Retinal pigment epithelial cell (primary cell): ENCODE measurements at regions not wholly inside any gene's neighbourhood (a gene's known extent, or its start where the extent isn't known, plus 50 kb on each side); places are given as distances from the start of the nearest gene placed in this dataset.
"Not testable (repeated sequence)": the region's sequence is repeated elsewhere in the genome, so short reads cannot be mapped to it uniquely, and the experiment has no call there.

Source experiments
- DNase-seq: peaks from one replicate; pipeline ENCODE4 v3.0.0-alpha.2; 2010; ENCODE audit warnings: low read depth
- H3K4me3 ChIP-seq: 2 replicates; pipeline ENCODE4 v1.5.1; 2011; ENCODE audit warnings: mild to moderate bottlenecking, low read length, control low read depth, moderate library complexity
- TF ChIP-seq, protein P1 (sequence below): conservative IDR thresholded peaks from 2 replicates; pipeline ENCODE4 v1.5.1; 2011; ENCODE audit warnings: low read depth, low read length, control low read depth, inconsistent platforms

DNA sequence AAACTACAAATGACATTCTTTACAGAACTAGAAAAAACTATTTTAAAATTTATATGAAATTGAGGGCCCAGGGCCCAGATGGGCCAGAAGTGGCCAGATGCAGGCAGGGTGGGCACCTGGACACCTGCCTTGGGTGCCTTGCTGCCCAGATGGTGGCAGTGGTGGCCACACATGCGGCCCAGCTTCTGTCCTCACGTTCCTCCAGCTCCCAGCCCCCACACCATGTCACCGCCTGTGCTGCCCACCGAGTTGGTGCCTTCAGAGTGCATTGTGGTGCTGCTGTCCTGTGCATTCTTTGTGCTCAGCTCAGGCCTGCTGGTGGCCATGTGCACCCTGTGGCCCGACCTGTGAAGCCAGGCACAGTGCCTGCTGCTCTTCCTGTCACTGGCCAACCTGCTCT is 216.8 kb upstream of the CXADR start:
- TF ChIP-seq, protein P1, sequence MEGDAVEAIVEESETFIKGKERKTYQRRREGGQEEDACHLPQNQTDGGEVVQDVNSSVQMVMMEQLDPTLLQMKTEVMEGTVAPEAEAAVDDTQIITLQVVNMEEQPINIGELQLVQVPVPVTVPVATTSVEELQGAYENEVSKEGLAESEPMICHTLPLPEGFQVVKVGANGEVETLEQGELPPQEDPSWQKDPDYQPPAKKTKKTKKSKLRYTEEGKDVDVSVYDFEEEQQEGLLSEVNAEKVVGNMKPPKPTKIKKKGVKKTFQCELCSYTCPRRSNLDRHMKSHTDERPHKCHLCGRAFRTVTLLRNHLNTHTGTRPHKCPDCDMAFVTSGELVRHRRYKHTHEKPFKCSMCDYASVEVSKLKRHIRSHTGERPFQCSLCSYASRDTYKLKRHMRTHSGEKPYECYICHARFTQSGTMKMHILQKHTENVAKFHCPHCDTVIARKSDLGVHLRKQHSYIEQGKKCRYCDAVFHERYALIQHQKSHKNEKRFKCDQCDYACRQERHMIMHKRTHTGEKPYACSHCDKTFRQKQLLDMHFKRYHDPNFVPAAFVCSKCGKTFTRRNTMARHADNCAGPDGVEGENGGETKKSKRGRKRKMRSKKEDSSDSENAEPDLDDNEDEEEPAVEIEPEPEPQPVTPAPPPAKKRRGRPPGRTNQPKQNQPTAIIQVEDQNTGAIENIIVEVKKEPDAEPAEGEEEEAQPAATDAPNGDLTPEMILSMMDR = no peak
- DNase-seq = no peak
- H3K4me3 ChIP-seq = no peak overlapping the region

DNA sequence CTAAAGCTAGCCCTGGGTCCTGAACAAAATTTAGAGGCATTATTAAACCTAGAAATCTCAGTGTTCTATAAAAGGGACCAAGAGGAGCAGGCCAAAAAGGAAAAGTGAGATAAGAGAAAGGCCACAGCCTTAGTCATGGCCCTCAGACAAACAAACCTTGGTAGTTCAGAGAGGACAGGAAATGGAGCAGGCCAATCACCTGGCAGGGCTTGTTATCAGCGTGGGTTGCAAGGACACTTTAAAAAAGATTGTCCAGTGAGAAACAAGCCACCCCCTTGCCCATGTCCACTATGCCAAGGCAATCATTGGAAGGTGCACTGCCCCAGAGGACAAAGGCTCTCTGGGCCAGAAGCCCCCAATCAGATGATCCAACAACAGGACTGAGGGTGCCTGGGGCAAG is 213.3 kb upstream of the CXADR start:
- H3K4me3 ChIP-seq, DNase-seq: not testable (repeated sequence)

DNA sequence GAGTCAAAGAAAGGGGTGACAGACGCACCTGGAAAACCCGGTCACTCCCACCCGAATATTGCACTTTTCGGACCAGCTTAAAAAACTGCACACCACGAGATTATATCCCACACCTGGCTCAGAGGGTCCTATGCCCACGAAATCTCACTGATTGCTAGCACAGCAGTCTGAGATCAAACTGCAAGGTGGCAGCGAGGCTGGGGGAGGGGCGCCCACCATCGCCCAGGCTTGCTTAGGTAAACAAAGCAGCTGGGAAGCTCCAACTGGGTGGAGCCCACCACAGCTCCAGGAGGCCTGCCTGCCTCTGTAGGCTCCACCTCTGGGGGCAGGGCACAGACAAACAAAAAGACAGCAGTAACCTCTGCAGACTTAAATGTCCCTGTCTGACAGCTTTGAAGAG is 185.1 kb upstream of the CXADR start:
- not testable (repeated sequence) for DNase-seq, H3K4me3 ChIP-seq

DNA sequence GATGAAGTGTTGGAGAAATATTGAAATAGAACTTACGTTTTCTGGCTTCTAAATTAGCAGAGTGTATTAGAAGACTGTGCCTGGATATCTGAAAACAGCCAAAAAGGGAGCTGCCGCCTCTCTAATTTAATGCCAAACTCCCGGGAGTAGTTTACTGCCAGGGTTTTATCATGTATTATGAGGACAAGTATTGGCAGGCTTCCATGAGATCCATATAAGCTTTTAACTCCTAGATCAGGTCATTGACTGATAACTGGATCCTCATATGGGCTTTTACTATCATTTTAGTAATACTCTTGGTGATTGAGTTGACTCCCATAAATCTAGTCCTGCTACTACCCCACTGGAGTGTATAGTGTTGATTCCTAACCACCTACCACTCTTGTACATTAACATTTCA is 178.4 kb upstream of the CXADR start:
- TF ChIP-seq, protein P1 = no peak
- no peak for DNase-seq
- H3K4me3 ChIP-seq = no peak overlapping the region

DNA sequence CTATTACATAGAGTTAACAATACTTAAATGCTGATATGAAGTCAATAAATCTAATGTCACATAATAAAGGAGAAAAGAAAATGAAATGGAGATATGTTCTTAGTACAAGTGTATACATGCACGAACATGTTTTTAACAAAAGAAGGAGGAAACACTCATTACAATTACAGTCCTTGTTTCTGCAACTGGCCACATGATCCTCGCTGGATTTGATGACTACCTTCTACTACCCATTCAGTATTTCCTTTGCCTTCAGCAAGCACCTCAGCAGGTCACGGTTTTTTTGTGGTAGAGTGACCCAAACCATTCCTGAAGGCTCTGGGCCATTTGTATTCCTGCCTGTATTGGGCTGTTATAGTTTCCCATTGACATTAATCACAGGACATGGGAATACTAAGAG is 172.8 kb upstream of the CXADR start:
- TF ChIP-seq, protein P1 = no peak
- no peak for DNase-seq

DNA sequence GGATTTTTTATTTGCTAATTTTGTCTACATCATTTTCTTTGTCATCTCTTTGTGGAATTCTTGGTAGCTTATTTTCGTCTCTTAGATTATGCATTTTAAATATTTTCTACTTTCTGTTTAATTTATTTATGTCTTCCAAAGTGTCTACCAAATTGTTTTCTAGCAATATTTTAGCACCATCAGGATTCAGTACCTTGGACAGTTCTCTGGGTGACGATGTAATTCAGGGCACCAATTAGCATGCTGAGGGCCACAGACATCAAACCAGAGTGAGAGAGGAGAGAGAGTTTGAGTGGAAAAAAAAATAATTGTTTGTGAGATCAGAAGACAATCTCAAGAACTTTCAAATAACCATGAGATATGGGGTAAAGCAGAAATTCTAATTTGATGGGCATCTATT is 169.8 kb upstream of the CXADR start:
- TF ChIP-seq, protein P1 = no peak
- no peak overlapping the region for H3K4me3 ChIP-seq
- peak; percentile 4 for DNase-seq

More for the DNA sequence above, 172.8 kb upstream of the CXADR start:
- H3K4me3 ChIP-seq = no peak overlapping the region

DNA sequence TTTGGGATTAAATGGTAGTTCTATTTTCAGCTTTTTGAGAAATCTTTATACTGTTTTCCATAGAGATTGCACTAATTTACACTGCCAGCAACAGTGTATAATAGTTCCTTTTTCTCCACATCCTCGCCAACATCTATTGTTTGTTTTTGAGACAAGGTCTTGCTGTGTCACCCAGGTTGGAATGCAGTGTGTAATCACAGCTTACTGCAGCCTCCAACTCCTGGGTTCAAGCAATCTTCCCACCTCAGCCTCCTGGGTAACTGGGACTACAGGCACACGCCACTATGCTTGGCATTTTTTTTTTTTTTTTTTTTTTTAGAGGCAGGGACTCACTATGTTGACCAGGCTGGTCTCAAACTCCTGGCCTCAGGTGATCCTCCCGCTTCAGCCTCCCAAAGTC is 164.5 kb upstream of the CXADR start:
- no peak overlapping the region for H3K4me3 ChIP-seq
- TF ChIP-seq, protein P1 = no peak
- no peak for DNase-seq

DNA sequence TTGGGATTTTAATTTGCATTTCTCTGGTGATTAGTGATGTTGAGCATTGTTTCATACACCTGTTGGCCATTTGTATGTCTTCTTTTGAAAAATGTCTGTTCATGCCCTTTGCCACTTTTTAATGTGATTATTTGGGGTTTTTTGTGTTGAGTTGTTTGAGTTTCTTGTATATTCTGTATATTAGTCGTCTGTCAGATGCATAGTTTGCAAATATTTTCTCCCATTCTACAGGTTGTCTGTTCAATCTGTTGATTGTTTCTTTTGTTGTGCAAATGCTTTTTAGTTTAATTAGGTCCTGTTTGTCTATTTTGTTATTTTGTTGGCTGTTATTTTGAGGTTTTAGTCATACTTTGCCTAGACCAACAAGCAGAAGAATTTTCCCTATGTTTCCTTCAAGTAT is 164.0 kb upstream of the CXADR start:
- DNase-seq = no peak
- H3K4me3 ChIP-seq = no peak overlapping the region
- TF ChIP-seq, protein P1 = no peak
